ENCODE measurements at regions not wholly inside any gene's neighbourhood (a gene's known extent, or its start where the extent isn't known, plus 50 kb on each side); places are given as distances from the start of the nearest gene placed in this dataset.

- TF ChIP-seq EZH2 (IDR thresholded peaks at IDR 0.05; ENCODE audit: insufficient read depth, poor library complexity, severe bottlenecking) (no peak), EZH2phosphoT487 (IDR thresholded peaks at IDR 0.05; ENCODE audit: insufficient read depth, low read depth) (no peak)
Observed at GRCh38 chr1:208933984-208934525, 649.5 kb upstream of the CAMK1G start.
